ENCODE measurements at regions not wholly inside any gene's neighbourhood (a gene's known extent, or its start where the extent isn't known, plus 50 kb on each side); places are given as distances from the start of the nearest gene placed in this dataset.

GRCh38 chr14:54213536-54213935, 183.3 kb upstream of the CDKN3 start:
- DNase-seq, result no peak

- no peak for DNase-seq
Observed at GRCh38 chr14:54216827-54217226, 180.0 kb upstream of the CDKN3 start.

DNA sequence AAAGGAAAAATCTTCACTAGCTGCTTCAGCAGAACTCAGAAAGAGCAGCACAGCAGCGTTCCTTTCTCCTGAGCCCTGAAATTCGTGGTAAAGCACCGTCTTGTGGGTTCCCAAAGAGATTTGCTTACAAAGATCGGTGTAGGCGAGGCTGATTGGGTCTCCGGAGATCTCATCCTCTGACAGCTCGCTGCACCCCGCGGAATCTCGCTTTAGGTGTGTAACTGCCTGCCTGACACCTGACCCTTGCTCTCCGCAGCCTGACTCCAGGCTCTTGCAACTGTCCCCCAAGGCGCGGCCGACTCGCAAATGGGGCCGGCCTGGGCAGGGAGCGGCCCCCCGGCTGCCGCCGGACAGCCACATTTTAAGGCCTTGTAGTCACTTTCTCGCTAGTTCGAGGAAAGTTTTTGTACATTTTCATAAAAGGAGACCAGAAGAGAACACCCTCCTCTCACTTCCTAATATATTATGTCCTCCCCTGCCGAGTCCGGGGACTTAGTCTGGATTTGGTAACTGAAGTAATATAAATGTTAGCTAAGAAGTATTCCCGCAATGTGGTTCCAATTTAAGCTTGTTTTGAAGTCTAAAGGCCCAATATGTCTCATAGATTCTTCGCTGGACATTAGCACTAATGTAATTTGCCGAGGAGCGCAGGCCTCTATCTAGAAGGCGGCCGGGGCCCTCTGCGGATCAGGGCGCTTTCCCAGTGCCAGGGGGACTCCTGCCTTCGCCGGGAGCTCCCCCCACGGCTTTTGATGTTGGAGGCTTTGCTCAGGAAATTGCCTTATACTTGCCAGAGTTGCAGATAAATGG, 177.3 kb upstream of the CDKN3 start:
- DNase-seq, result no peak

DNA sequence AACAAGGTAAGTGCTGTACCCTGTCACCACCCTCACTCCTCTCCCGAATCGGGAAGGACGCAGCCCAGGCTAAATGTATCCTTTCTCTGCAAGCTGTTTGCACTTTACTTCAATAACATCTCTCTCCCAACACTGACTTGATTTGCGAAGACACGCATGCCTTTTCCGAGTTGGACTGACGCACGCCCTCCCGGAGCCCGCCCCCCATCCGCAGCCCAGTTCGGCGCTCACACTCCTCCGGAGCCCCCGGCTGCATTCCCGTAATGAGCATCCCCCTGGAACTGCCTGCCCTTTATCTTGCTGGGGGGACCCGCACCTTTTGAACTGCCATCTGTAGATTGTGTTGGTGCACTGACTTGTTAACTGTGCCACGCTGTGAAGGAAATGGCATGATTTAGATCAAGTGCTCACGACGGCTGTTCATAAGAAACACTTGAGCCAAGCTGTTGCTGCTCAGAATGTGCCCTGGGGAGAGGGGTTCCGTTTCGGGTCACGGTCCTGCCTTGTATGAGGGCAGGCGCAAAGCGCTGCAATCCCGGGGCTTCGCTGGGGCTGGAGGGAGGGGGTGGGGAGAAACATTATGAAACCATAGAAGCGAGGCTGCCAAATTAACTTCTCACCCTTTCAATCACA, 176.6 kb upstream of the CDKN3 start:
- no peak for DNase-seq

DNA sequence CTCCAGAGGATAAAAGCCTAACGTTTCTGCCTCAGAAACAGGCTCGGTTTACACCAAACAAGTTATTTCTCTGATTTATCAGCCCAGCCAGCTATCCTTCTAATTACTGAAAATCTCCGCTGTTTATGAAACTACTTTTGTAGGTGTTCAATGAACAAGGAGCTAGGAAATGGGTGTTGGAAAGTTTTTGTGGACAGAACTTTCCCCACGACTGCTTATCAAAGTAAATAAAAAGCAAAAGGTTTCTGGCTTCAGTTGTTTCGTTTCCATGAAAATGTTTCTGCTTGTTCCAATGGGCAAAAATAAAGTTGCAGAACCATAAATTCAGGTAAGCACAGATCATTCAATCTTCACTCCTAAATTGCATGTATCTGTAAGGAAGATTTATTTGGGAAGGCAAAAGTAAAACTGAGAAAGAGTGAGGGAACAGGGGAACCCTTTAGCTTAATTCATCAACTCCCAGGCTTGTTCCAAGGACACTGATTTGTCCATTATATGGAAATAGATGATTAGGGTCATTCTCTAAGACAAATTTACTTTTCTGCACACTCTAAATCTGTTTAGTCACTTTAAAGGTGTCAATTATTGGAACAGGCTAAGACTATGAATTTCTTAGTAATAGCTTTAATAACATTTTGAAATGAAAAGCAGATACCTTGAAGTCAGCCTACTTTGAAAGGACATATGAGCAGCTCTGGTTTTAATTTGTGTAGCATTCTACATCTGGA, 175.9 kb upstream of the CDKN3 start:
- DNase-seq, result no peak

DNA sequence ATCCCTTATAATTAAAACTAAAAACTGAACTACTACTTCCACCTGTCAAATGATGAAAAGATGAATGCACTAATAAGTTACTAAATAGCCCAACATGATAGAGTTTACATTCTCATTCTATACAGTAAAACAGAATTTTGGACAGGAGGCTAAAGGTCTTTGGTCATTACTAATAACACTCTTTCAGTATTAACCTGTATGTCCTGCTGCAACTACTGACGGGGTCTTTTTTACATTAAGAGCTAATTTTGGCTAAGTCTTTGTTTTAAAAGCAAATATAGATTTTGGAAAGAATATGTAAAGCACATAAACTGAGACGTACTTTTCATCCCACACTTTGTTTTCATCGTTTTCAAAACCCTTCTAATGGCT, 175.4 kb upstream of the CDKN3 start:
- no peak for DNase-seq

DNA sequence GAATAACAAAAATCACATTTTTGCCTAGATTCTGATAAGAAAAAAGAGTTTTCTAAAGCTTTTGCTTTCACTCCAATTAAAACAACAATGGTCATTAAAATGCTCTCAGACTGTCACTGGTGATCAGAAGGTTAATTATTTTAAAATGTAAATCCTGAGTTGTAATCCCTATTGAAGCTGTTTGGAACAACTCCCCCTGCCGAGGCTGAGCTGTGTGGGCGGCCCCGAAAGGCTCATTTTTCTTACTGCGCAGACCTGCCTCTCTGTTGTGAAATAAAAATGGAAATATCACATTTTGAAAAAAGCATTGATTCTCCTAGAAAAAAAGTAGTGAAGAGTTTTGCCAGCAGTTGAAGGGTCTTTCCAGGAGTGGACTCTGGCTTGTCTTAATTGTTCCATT, 174.8 kb upstream of the CDKN3 start:
- DNase-seq, result no peak

- no peak for DNase-seq
Observed at GRCh38 chr14:54223831-54224402, 172.9 kb upstream of the CDKN3 start.

GRCh38 chr14:54225457-54226060, 171.2 kb upstream of the CDKN3 start:
- no peak for DNase-seq

GRCh38 chr14:54226103-54226502, 170.7 kb upstream of the CDKN3 start:
- DNase-seq, result no peak

GRCh38 chr14:54226558-54226957, 170.2 kb upstream of the CDKN3 start:
- no peak for DNase-seq

DNA sequence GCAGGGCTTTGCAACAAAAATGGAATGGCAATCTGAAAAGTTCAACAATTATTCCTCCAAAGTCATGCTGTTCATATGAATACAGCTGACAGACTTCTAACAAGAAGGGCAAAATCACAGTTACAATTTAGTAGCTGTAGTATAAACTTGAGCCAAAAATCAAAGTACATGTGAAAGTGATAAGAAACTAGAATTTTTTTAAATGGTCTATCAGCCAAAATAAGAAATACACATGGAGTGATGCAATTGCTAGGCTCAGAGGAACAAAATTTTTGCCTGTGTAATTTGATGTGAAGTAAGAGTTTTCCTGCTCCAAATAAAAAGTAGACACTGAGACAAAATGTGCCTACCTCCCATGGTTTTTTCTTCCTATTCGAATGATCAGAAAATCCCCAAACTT, 167.7 kb upstream of the CDKN3 start:
- no peak for DNase-seq

DNA sequence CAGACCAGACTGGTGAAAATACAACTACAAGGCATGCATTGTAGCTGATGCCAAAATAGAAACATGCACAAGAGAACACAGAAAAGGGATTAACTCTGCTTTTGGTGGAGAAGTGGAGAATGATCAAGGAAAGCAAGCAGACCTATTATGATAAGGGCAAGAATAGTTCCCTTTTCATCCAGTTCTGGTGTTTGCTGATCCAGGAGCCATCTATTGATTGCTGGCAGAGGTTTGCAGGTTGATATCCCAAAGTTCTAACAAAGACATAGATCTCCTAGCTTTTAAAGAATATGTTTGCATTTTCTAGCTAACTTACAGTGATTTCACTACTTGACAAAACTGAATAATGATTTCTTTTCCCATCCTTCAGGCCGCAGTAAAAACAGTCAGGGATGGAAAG, 166.2 kb upstream of the CDKN3 start:
- no peak for DNase-seq

GRCh38 chr14:54232735-54233134, 164.1 kb upstream of the CDKN3 start:
- no peak for DNase-seq

GRCh38 chr14:54241517-54241916, 155.3 kb upstream of the CDKN3 start:
- no peak for DNase-seq

DNA sequence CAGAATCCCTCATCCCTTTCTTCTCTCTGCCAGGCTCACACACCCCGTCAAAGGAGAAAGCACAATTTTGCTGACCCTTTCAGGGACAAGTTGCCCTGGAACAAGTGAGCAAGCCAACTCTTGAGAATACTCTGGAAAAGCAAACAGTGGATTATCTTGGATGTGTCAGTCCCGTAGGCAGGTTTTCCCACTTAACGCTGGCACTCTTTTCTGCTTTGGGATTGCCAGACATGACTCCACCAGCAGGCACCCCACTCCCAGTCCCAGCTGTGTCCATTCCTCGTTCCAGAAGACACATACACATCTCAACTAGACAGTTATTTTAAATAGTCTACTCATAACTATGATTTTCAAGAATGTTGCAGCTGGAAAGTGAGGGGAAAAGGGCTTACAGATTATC, 145.5 kb upstream of the CDKN3 start:
- DNase-seq, result no peak

GRCh38 chr14:54252072-54252730, 144.6 kb upstream of the CDKN3 start:
- DNase-seq, result no peak

DNA sequence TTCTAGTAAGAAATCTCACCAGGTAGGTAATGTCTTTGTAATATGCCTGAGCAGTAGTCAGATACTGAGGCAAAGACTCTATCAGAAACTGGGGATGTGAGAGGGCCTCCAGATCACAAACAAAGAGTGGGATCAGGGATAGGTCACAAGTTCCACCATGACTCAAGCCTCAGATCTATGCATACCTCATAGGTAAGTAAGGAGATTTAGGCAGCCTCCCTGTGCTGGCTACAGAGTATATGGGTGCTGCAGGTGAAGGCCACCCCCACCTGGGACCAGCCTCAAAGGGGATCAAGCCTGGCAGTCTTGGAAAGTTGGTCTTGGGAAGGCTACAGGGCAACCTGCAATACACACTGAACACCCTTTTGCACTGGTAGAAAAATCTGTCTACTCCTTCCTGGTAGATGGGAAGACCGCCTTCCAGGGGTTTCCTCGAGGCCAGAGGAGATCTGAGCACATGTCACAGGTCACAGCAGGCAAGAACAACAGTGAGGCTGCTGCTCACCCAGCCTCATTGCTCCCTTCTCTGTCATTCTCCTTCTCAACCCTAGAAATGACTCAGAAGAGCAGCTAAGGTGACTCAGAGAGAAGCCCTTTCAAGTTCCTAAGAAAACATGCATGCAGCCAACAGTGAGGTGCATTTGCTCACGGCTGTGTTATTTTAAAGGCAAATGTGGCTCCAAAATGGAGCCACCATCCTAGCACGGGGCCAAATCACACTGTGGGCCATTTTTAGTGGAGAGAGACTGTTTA, 143.4 kb upstream of the CDKN3 start:
- no peak for DNase-seq

- no peak for DNase-seq
Observed at GRCh38 chr14:54256156-54256555, 140.7 kb upstream of the CDKN3 start.

DNA sequence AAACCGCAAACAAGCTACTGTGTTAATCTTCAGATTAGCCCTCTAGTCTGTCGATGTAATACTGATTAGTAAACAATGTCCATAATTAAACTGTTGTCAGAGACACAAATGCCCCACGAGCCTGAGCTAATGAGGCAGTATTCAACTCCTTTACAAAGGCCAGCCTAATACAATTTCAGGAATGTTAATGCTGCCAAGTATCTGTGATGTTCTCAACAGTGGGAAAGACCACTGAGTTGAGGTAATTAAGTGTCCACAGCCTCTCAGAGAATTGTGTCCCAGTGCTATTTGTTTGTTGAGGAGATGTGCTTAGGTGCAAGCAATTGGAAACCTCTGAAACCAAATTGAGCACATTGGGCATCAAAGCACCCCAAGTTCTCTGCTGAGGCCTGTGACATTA, 139.4 kb upstream of the CDKN3 start:
- no peak for DNase-seq

- DNase-seq, result no peak
Observed at GRCh38 chr14:54258382-54258781, 138.4 kb upstream of the CDKN3 start.

DNA sequence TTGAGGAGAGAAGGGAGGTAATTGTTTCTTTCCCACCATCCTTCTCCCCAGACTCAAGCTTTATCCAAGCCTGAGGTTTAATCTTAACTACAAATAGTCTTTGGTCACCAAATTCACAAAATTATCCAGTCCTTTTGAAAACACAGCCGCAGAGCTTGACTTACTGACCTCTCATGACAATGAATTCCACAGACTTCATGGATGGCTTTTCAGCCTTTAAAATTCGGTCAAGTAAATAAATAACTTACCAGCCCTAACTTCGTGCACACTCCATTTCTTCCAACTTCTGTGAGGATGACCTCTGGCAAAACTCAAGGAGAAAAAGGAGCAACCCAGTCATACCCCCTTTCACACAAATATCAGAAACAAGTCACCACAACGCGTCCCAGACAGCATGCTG, 137.0 kb upstream of the CDKN3 start:
- DNase-seq, result no peak
